ENCODE measurements at regions not wholly inside any gene's neighbourhood (a gene's known extent, or its start where the extent isn't known, plus 50 kb on each side); places are given as distances from the start of the nearest gene placed in this dataset.

- Histone ChIP-seq H3K27me3 (ENCODE audit: insufficient read depth, low read length) (no peaks in the 10 kb centered on the region), H3K23me2 (ENCODE audit: insufficient read length, low read depth, low read length, poor library complexity, severe bottlenecking) (no peaks in the 10 kb centered on the region), H3K4ac (ENCODE audit: low read depth, low read length) (no peak overlapping the region), H4K5ac (ENCODE audit: insufficient read length, low read depth, low read length) (no peak overlapping the region), H3K79me1 (ENCODE audit: insufficient read depth, low read depth, low read length, poor library complexity, severe bottlenecking) (no peaks in the 10 kb centered on the region), H2AK5ac (ENCODE audit: insufficient read length, low read length) (no peak overlapping the region), H3K79me2 (ENCODE audit: insufficient read depth, low read length) (no peaks in the 10 kb centered on the region), H2BK15ac (ENCODE audit: low read depth, low read length) (no peak overlapping the region), H4K8ac (replicated peaks; ENCODE audit: insufficient read length, low read depth, low read length) (no peak overlapping the region), H2BK5ac (ENCODE audit: insufficient read length, low read length) (no peak overlapping the region), H3T11ph (ENCODE audit: low read length) (no peak overlapping the region), H3K23ac (ENCODE audit: insufficient read length, low read depth, low read length) (no peak overlapping the region), H2AFZ (ENCODE audit: low read length) (peak overlapping the region; percentile 40), H3K27ac (ENCODE audit: insufficient read length, low read depth, low read length) (no peak overlapping the region), H3K14ac (ENCODE audit: insufficient read depth, low read length) (no peak overlapping the region), H2BK20ac (ENCODE audit: low read depth, low read length, poor library complexity, severe bottlenecking) (no peak overlapping the region), H4K20me1 (ENCODE audit: control insufficient read depth, insufficient read depth, insufficient read length) (no peaks in the 10 kb centered on the region), H2BK12ac (ENCODE audit: insufficient read length, low read depth, low read length) (no peak overlapping the region), H3K4me1 (ENCODE audit: insufficient read depth, low read length) (no peaks in the 10 kb centered on the region), H3K56ac (ENCODE audit: insufficient read length, low read depth, low read length) (no peak overlapping the region), H3K9ac (ENCODE audit: extremely low read depth, insufficient read length, low read length) (no peak overlapping the region), H3K4me2 (ENCODE audit: insufficient read depth, insufficient read length, low read length) (no peak overlapping the region), H2BK120ac (ENCODE audit: low read depth, low read length, poor library complexity, severe bottlenecking) (no peak overlapping the region), H3K18ac (ENCODE audit: insufficient read length, low read depth, low read length) (no peak overlapping the region), H3K9me3 (ENCODE audit: control insufficient read depth, low read depth, low read length) (no peaks in the 10 kb centered on the region), H4K91ac (ENCODE audit: insufficient read length, low read depth, low read length) (no peak overlapping the region)
- DNase-seq = no peak
- no peaks in the 10 kb centered on the region for H3K4me1 Mint-ChIP-seq
- no peaks in the 10 kb centered on the region for H3K36me3 Mint-ChIP-seq (ENCODE audit: insufficient read depth in 1 of 3, low read depth in 3 of 3)
- WGBS (ENCODE audit: extremely low coverage, insufficient read length, low lambda C conversion rate) = no CpG with 5 or more reads among the region's 4 CpGs
- no peaks in the 10 kb centered on the region; a peak in 1 of 5 replicates for H3K9me3 Mint-ChIP-seq
- H3K27ac Mint-ChIP-seq = peak overlapping the region in 1 of 3 experiments; percentile 73; a peak in 1 of 7 replicates
- no peaks in the 10 kb centered on the region for H3K27me3 Mint-ChIP-seq (ENCODE audit: low read depth)
- no peak for TF ChIP-seq CTCF (conservative IDR thresholded peaks at IDR 0.05)
- no peak overlapping the region for H3K4me3 Mint-ChIP-seq
Measured at GRCh38 chr4:132026166-132026565, 1122.9 kb upstream of the PCDH10 start.
